Endothelial cell of umbilical vein (primary cell): ENCODE measurements at regions not wholly inside any gene's neighbourhood (a gene's known extent, or its start where the extent isn't known, plus 50 kb on each side); places are given as distances from the start of the nearest gene placed in this dataset.

Experiments used
- BruUV-seq: library from RNA; stranded (reverse); fragments of 400-500 nt; replicated peaks from 2 replicates; lab custom pipeline; 2021; lab: Mats Ljungman, UMichigan
- CTCF ChIA-PET: fragments of 300-600, 350-600 bp; sonication (Branson Sonifier 250); formaldehyde crosslinking; loops from one replicate; lab custom pipeline; 2021; ENCODE audit warnings: antibody characterized with exemption, inconsistent platforms; lab: Charles Lee
- POLR2A ChIA-PET: fragments of 300-600, 350-600 bp; sonication (Branson Sonifier 250); formaldehyde crosslinking; loops from one replicate; lab custom pipeline; 2021; ENCODE audit warnings: antibody characterized with exemption, inconsistent platforms; lab: Charles Lee
- DNase-seq: peaks from one replicate; pipeline ENCODE4 v3.0.0-alpha.2; 2011; ENCODE audit warnings: low read depth, low spot score
- FAIRE-seq: peaks from 2 replicates; lab custom pipeline; 2011; peaks lifted over from hg19 to GRCh38; lab: Jason Lieb, UNC
- H2AFZ ChIP-seq: 2 replicates; pipeline ENCODE4 v1.6.0; 2012; ENCODE audit warnings: low read depth, low read length, control low read depth, inconsistent platforms
- H3K27ac ChIP-seq: 2 replicates; pipeline ENCODE4 v1.5.1; 2011; ENCODE audit warnings: low read depth, mild to moderate bottlenecking, control low read depth, low read length, moderate library complexity; ENCODE audit not compliant: insufficient read depth
- H3K27me3 ChIP-seq, 2 experiments: 2 replicates each; pipeline versions ENCODE4 v1.6.0 to v1.6.1; 2011; ENCODE audit warnings: low read length in 2 of 2, mixed read lengths in 1 of 2; ENCODE audit not compliant: control insufficient read depth in 2 of 2, insufficient read depth in 2 of 2
- H3K36me3 ChIP-seq, 2 experiments: 2 replicates in 1 of 2; 3 replicates in 1 of 2; pipeline ENCODE4 v1.5.1; 2011; ENCODE audit warnings: low read length in 2 of 2, mild to moderate bottlenecking in 1 of 2, moderate library complexity in 1 of 2; ENCODE audit not compliant: control insufficient read depth in 2 of 2, insufficient read depth in 2 of 2; ENCODE audit errors: extremely low read depth in 1 of 2
- H3K4me1 ChIP-seq: 3 replicates; pipeline ENCODE4 v1.5.1; 2011; ENCODE audit warnings: mild to moderate bottlenecking, low read length; ENCODE audit not compliant: control insufficient read depth, insufficient read depth; ENCODE audit errors: extremely low read depth
- H3K4me2 ChIP-seq: 2 replicates; pipeline ENCODE4 v1.6.1; 2011; ENCODE audit warnings: low read length, control low read depth, mixed read lengths; ENCODE audit not compliant: insufficient read depth
- H3K4me3 ChIP-seq, 3 experiments: fragments of 200-600 bp in 1 of 3; sonication (generic), shearing (Covaris generic) in 1 of 3; replicated peaks in 1 of 3; 2 replicates each; pipeline ENCODE4 v1.5.1; 2011 to 2016; ENCODE audit warnings: control low read depth in 3 of 3, low read length in 3 of 3, mild to moderate bottlenecking in 2 of 3, inconsistent platforms in 1 of 3, low read depth in 1 of 3, moderate library complexity in 1 of 3; ENCODE audit not compliant: insufficient read depth in 1 of 3
- H3K79me2 ChIP-seq: 2 replicates; pipeline ENCODE4 v1.6.0; 2012; ENCODE audit warnings: low read length, inconsistent platforms; ENCODE audit not compliant: control insufficient read depth, insufficient read depth
- H3K9ac ChIP-seq: replicated peaks from 2 replicates; pipeline ENCODE3; 2011; ENCODE audit warnings: low read length, control low read depth; ENCODE audit not compliant: insufficient read depth; ENCODE audit errors: extremely low read depth
- H3K9me1 ChIP-seq: replicated peaks from 3 replicates; pipeline ENCODE4 v1.6.0; 2011; ENCODE audit warnings: mild to moderate bottlenecking, low read length; ENCODE audit not compliant: control insufficient read depth, insufficient read depth; ENCODE audit errors: extremely low read depth
- H3K9me3 ChIP-seq: replicated peaks from 2 replicates; pipeline ENCODE4 v1.5.1; 2012; ENCODE audit warnings: low read length, inconsistent platforms; ENCODE audit not compliant: control insufficient read depth, insufficient read depth
- H4K20me1 ChIP-seq: replicated peaks from 2 replicates; pipeline ENCODE3; 2011; ENCODE audit warnings: mild to moderate bottlenecking, low read length; ENCODE audit not compliant: control insufficient read depth, insufficient read depth; ENCODE audit errors: extremely low read depth
- CTCF ChIP-seq, 2 donors: IDR thresholded peaks; 1 replicate in 1 of 2; 2 replicates in 1 of 2; pipeline ENCODE4 v1.5.1; 2011; ENCODE audit warnings: low read length in 2 of 2, mild to moderate bottlenecking in 2 of 2, moderate library complexity in 2 of 2, control low read depth in 1 of 2, inconsistent platforms in 1 of 2, low read depth in 1 of 2; ENCODE audit not compliant: insufficient read depth in 1 of 2; ENCODE audit errors: extremely low read depth in 1 of 2
- FOS ChIP-seq: IDR thresholded peaks from 2 replicates; pipeline ENCODE4 v1.6.1; 2011; ENCODE audit warnings: mild to moderate bottlenecking, low read length, moderate library complexity, borderline replicate concordance; ENCODE audit not compliant: insufficient read depth
- GATA2 ChIP-seq: IDR thresholded peaks from 2 replicates; pipeline ENCODE4 v1.7.0; 2011; ENCODE audit warnings: low read depth, mild to moderate bottlenecking, moderate library complexity, mixed read lengths, low read length; ENCODE audit not compliant: insufficient read length, insufficient read depth
- JUN ChIP-seq: IDR thresholded peaks from 2 replicates; pipeline ENCODE4 v1.6.1; 2011; ENCODE audit warnings: borderline replicate concordance, low read depth; ENCODE audit not compliant: insufficient read length, insufficient read depth
- MAX ChIP-seq: IDR thresholded peaks from 2 replicates; pipeline ENCODE4 v1.6.1; 2011; ENCODE audit not compliant: insufficient read depth, insufficient read length
- MYC ChIP-seq: IDR thresholded peaks from one replicate; pipeline ENCODE4 v1.6.1; 2011; ENCODE audit warnings: mild to moderate bottlenecking, low read depth, low read length
- POLR2A ChIP-seq: IDR thresholded peaks from 2 replicates; pipeline ENCODE4 v1.6.1; 2012; ENCODE audit warnings: low read depth, mild to moderate bottlenecking, control low read depth, low read length
- dilution Hi-C: fragments of 300-500 bp; cut with MboI; formaldehyde crosslinking; loops from one replicate; pipeline ENCODE4 v1.15.0; 2019; ENCODE audit warnings: low sequenced_read_pairs; ENCODE audit not compliant: extremely low pct_ligation_motif_present
- intact Hi-C: fragments of 100-400 bp; cut with micrococcal nuclease; formaldehyde crosslinking; loops from one replicate; pipeline ENCODE4 v1.10.0; 2022

GRCh38 chr14:49189375-49189774 lies 396.8 kb downstream of the RPS29 start:
- dilution Hi-C loops (no loop called here), intact Hi-C loops (no loop called here)
- no peak for DNase-seq
- TF ChIP-seq MAX (no peak), GATA2 (no peak)
- no peak overlapping the region for H3K27ac ChIP-seq
- no peak overlapping the region for H3K4me3 ChIP-seq
- BruUV-seq: no TSS peak
- H3K9me3 ChIP-seq: no peaks in the 10 kb centered on the region
- no peaks in the 10 kb centered on the region for H3K4me1 ChIP-seq
- POLR2A ChIA-PET: no interaction called here
- H3K9ac ChIP-seq: no peak overlapping the region
- CTCF ChIA-PET: no interaction called here
- H4K20me1 ChIP-seq: no peaks in the 10 kb centered on the region
- H3K9me1 ChIP-seq: no peaks in the 10 kb centered on the region
- H3K4me2 ChIP-seq: no peak overlapping the region
- H2AFZ ChIP-seq: no peak overlapping the region
- no peak for FAIRE-seq
- H3K36me3 ChIP-seq: no peaks in the 10 kb centered on the region
- H3K27me3 ChIP-seq: no peaks in the 10 kb centered on the region
- H3K79me2 ChIP-seq: no peaks in the 10 kb centered on the region

DNA sequence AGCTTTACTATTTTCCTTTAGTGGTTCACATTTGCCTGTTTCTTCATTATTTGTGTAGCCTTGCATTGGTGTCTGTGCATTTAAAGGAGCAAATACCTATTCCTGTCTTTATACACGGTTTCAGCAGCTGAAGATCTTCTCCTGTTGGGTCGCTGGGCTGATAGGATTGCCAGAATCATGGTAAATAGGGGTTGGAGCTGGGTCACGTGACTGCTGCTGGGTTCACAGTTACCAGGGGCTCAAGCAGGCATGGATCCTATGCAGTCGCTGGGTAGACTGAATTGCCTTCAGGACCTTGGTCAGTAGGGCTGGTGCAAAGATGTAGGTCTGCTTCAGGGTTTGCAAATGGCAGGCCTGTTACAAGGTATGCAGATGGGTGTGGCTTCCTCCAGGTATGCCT lies 398.4 kb downstream of the RPS29 start:
- no peaks in the 10 kb centered on the region for H3K36me3 ChIP-seq
- H4K20me1 ChIP-seq: no peaks in the 10 kb centered on the region
- H3K9ac ChIP-seq: no peak overlapping the region
- dilution Hi-C loops: no loop called here
- BruUV-seq: no TSS peak
- no peaks in the 10 kb centered on the region for H3K79me2 ChIP-seq
- no peak overlapping the region for H3K27ac ChIP-seq
- intact Hi-C loops: no loop called here
- CTCF ChIA-PET: interaction anchor here (1.0 kb wide), 1 partner anchor 14 kb away, joined by 3 read pairs; no protein-coding TSS in a partner anchor
- TF ChIP-seq MYC: no peak
- TF ChIP-seq POLR2A: no peak
- TF ChIP-seq JUN: no peak
- TF ChIP-seq FOS: no peak
- TF ChIP-seq CTCF (IDR thresholded peaks at IDR 0.05; ENCODE audit: extremely low read depth in 1 of 2, insufficient read depth in 1 of 2, low read depth in 1 of 2, low read length in 2 of 2): no peak
- H3K4me1 ChIP-seq: no peaks in the 10 kb centered on the region
- no peaks in the 10 kb centered on the region for H3K9me1 ChIP-seq
- no peaks in the 10 kb centered on the region for H3K27me3 ChIP-seq
- FAIRE-seq (no peak), DNase-seq (no peak)
- no peak overlapping the region for H3K4me3 ChIP-seq
- POLR2A ChIA-PET: no interaction called here
- H2AFZ ChIP-seq: no peak overlapping the region
- no peak overlapping the region for H3K4me2 ChIP-seq
- H3K9me3 ChIP-seq: no peaks in the 10 kb centered on the region
